Liver (tissue), 8 donors: ENCODE measurements at regions not wholly inside any gene's neighbourhood (a gene's known extent, or its start where the extent isn't known, plus 50 kb on each side); places are given as distances from the start of the nearest gene placed in this dataset.

ENCODE experiments used
- DNase-seq: peaks from one replicate; pipeline ENCODE4 v3.0.0-alpha.2; 2017; ENCODE audit warnings: low spot score
- H3K27ac ChIP-seq, 2 donors: one replicate each; pipeline ENCODE4 v1.7.0; 2013; ENCODE audit warnings: inconsistent platforms in 2 of 2, low read length in 2 of 2, control low read depth in 1 of 2, low read depth in 1 of 2, mild to moderate bottlenecking in 1 of 2
- H3K27me3 ChIP-seq, 4 donors: one replicate each; pipeline versions ENCODE4 v1.6.1 to v1.7.0; 2013; ENCODE audit warnings: low read length in 3 of 4, inconsistent platforms in 1 of 4, mild to moderate bottlenecking in 1 of 4, moderate library complexity in 1 of 4; ENCODE audit not compliant: control insufficient read depth in 4 of 4, insufficient read depth in 4 of 4
- H3K36me3 ChIP-seq, 4 donors: one replicate each; pipeline versions ENCODE4 v1.6.1 to v1.7.0; 2013; ENCODE audit warnings: low read length in 3 of 4, mild to moderate bottlenecking in 3 of 4, low read depth in 1 of 4, moderate library complexity in 1 of 4; ENCODE audit not compliant: control insufficient read depth in 4 of 4, insufficient read depth in 3 of 4
- H3K4me1 ChIP-seq, 4 donors: one replicate each; pipeline versions ENCODE4 v1.6.1 to v1.7.0; 2013; ENCODE audit warnings: low read length in 3 of 4, mild to moderate bottlenecking in 3 of 4, moderate library complexity in 1 of 4; ENCODE audit not compliant: control insufficient read depth in 4 of 4, insufficient read depth in 4 of 4
- H3K4me3 ChIP-seq, 3 donors: one replicate each; pipeline versions ENCODE4 v1.6.1 to v1.7.0; 2013; ENCODE audit warnings: low read length in 3 of 3, control low read depth in 1 of 3, low read depth in 1 of 3, mild to moderate bottlenecking in 1 of 3
- H3K9ac ChIP-seq, 2 donors: one replicate each; pipeline ENCODE4 v1.7.0; 2013; ENCODE audit warnings: low read length in 2 of 2, mild to moderate bottlenecking in 2 of 2, moderate library complexity in 2 of 2, control low read depth in 1 of 2, low read depth in 1 of 2
- H3K9me3 ChIP-seq, 4 donors: one replicate each; pipeline versions ENCODE4 v1.6.1 to v1.7.0; 2013; ENCODE audit warnings: low read length in 3 of 4; ENCODE audit not compliant: control insufficient read depth in 4 of 4
- CTCF ChIP-seq: fragments of 150-350 bp; IDR thresholded peaks from 2 replicates; pipeline ENCODE4 v1.5.1; 2017; ENCODE audit warnings: improper control_type of control experiment, low read depth, low read length; ENCODE audit not compliant: missing input control
- EGR1 ChIP-seq, 2 donors: IDR thresholded peaks; 2 replicates each; pipeline ENCODE4 v1.6.1; 2016 to 2018; ENCODE audit warnings: antibody characterized with exemption in 2 of 2, low read depth in 2 of 2
- FOXA1 ChIP-seq: IDR thresholded peaks from 2 replicates; pipeline ENCODE4 v1.6.1; 2016; ENCODE audit warnings: antibody characterized with exemption
- FOXA2 ChIP-seq: IDR thresholded peaks from 2 replicates; pipeline ENCODE4 v1.6.1; 2016; ENCODE audit warnings: antibody characterized with exemption
- GABPA ChIP-seq, 2 donors: IDR thresholded peaks in 1 of 2; conservative IDR thresholded peaks in 1 of 2; 2 replicates each; pipeline ENCODE4 v1.6.1; 2016; ENCODE audit warnings: antibody characterized with exemption in 2 of 2, mild to moderate bottlenecking in 1 of 2, moderate library complexity in 1 of 2
- HNF4A ChIP-seq, 2 donors: conservative IDR thresholded peaks; 2 replicates each; pipeline ENCODE4 v1.6.1; 2016; ENCODE audit warnings: antibody characterized with exemption in 2 of 2, mild to moderate bottlenecking in 2 of 2
- HNF4G ChIP-seq: IDR thresholded peaks from 2 replicates; pipeline ENCODE4 v1.6.1; 2016; ENCODE audit warnings: antibody characterized with exemption
- JUND ChIP-seq, 2 donors: IDR thresholded peaks; 2 replicates each; pipeline ENCODE4 v1.6.1; 2016; ENCODE audit warnings: antibody characterized with exemption in 2 of 2
- NR2F2 ChIP-seq: IDR thresholded peaks from 2 replicates; pipeline ENCODE4 v1.6.1; 2016; ENCODE audit warnings: antibody characterized with exemption
- RAD21 ChIP-seq, 2 donors: IDR thresholded peaks; 2 replicates each; pipeline ENCODE4 v1.6.1; 2016; ENCODE audit warnings: antibody characterized with exemption in 2 of 2, mild to moderate bottlenecking in 2 of 2
- REST ChIP-seq: IDR thresholded peaks from 2 replicates; pipeline ENCODE4 v1.6.1; 2016; ENCODE audit warnings: antibody characterized with exemption, mild to moderate bottlenecking
- RXRA ChIP-seq, 2 donors: IDR thresholded peaks; 2 replicates each; pipeline ENCODE4 v1.6.1; 2017 to 2018; ENCODE audit warnings: antibody characterized with exemption in 2 of 2, mild to moderate bottlenecking in 1 of 2
- SP1 ChIP-seq: IDR thresholded peaks from 2 replicates; pipeline ENCODE4 v1.6.1; 2018; ENCODE audit warnings: antibody characterized with exemption, mild to moderate bottlenecking
- TAF1 ChIP-seq: conservative IDR thresholded peaks from 2 replicates; pipeline ENCODE4 v1.6.1; 2016; ENCODE audit warnings: antibody characterized with exemption, mild to moderate bottlenecking
- YY1 ChIP-seq: IDR thresholded peaks from 2 replicates; pipeline ENCODE4 v1.6.1; 2016; ENCODE audit warnings: antibody characterized with exemption, mild to moderate bottlenecking
- ZBTB33 ChIP-seq: IDR thresholded peaks from 2 replicates; pipeline ENCODE4 v1.6.1; 2016; ENCODE audit warnings: antibody characterized with exemption
- WGBS: extraction: QIAGEN DNeasy Blood & Tissue Kit; methylation state at CpG from one replicate; pipeline ENCODE4 v1.1.7; 2013; 5-methylcytosine and 5-hydroxymethylcytosine counted together
- TF ChIP-seq, protein P1 (sequence below): IDR thresholded peaks from 2 replicates; pipeline ENCODE4 v1.6.1; 2016; ENCODE audit warnings: antibody characterized with exemption
- TF ChIP-seq, protein P2 (sequence below): IDR thresholded peaks from 2 replicates; pipeline ENCODE4 v1.6.1; 2016; ENCODE audit warnings: antibody characterized with exemption
- donor health status: healthy.
- donor health status: healthy.
- donor health status: healthy.
- donor health status: healthy.
- donor health status: healthy.

DNA sequence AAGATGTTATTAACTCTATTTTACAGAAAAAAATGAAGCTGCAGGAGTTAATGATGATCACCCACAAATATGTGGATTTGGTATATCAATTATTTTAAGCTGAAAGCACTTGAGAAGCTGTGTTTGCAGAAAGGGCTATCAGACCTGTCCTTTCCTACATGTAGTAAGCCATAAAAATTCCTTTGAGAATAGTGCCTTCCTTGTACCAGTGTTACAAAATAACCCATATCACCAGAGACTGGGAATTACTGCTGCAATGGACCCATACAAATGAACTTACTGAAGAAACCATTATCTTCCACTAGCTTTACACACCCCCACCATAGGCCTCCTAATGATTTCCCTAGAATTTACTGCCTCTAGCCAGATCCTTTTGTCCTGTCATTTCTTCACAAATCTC lies 99.2 kb upstream of the ZRANB2 start:
- TF ChIP-seq EGR1 (IDR thresholded peaks at IDR 0.05; ENCODE audit: low read depth in 2 of 2) (no peak), NR2F2 (no peak), GABPA (IDR thresholded peaks at IDR 0.05 in 1 of 2, conservative IDR thresholded peaks at IDR 0.05 in 1 of 2) (no peak), FOXA2 (no peak), RXRA (IDR thresholded peaks at IDR 0.05) (no peak), YY1 (no peak), RAD21 (IDR thresholded peaks at IDR 0.05) (no peak), CTCF (no peak), HNF4G (no peak), ZBTB33 (no peak), HNF4A (conservative IDR thresholded peaks at IDR 0.05) (no peak), FOXA1 (no peak), JUND (IDR thresholded peaks at IDR 0.05) (no peak), REST (no peak), SP1 (no peak)
- TF ChIP-seq, protein P1, sequence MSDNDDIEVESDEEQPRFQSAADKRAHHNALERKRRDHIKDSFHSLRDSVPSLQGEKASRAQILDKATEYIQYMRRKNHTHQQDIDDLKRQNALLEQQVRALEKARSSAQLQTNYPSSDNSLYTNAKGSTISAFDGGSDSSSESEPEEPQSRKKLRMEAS, result no peak
- TF ChIP-seq, protein P2, sequence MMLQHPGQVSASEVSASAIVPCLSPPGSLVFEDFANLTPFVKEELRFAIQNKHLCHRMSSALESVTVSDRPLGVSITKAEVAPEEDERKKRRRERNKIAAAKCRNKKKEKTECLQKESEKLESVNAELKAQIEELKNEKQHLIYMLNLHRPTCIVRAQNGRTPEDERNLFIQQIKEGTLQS, result no peak
- Histone ChIP-seq H3K36me3 (no peaks in the 10 kb centered on the region), H3K27ac (no peak overlapping the region), H3K4me1 (no peaks in the 10 kb centered on the region), H3K27me3 (no peaks in the 10 kb centered on the region), H3K4me3 (no peak overlapping the region), H3K9ac (no peak overlapping the region), H3K9me3 (no peaks in the 10 kb centered on the region)
- no peak for DNase-seq

- no peak overlapping the region for H3K4me3 ChIP-seq
- H3K36me3 ChIP-seq, result no peaks in the 10 kb centered on the region
- no peaks in the 10 kb centered on the region for H3K27me3 ChIP-seq
- H3K9ac ChIP-seq, result no peak overlapping the region
- 36% methylated on average over 1 of the region's 1 CpG for WGBS
- peaks cover 0 to 2% (median 0%) of the 10 kb centered on the region in 4 donors for H3K9me3 ChIP-seq
- H3K27ac ChIP-seq, result no peak overlapping the region
- H3K4me1 ChIP-seq, result no peaks in the 10 kb centered on the region
- DNase-seq, result no peak
- TF ChIP-seq HNF4A (conservative IDR thresholded peaks at IDR 0.05) (no peak), SP1 (no peak), YY1 (no peak), CTCF (no peak), NR2F2 (no peak), RAD21 (IDR thresholded peaks at IDR 0.05) (no peak), JUND (IDR thresholded peaks at IDR 0.05) (no peak), HNF4G (no peak), FOXA2 (no peak), FOXA1 (no peak), EGR1 (IDR thresholded peaks at IDR 0.05; ENCODE audit: low read depth in 2 of 2) (no peak), TAF1 (no peak), GABPA (IDR thresholded peaks at IDR 0.05 in 1 of 2, conservative IDR thresholded peaks at IDR 0.05 in 1 of 2) (no peak), ZBTB33 (no peak)
- TF ChIP-seq, protein P2, result no peak
- TF ChIP-seq, protein P1, result no peak
Measured at GRCh38 chr1:71170925-71171324, 90.1 kb upstream of the ZRANB2 start.
